OCI-LY1 (cell line): ENCODE measurements at regions not wholly inside any gene's neighbourhood (a gene's known extent, or its start where the extent isn't known, plus 50 kb on each side); places are given as distances from the start of the nearest gene placed in this dataset.

Source experiments
- H2AFZ ChIP-seq: fragments of 200-600 bp; sonication (generic), shearing (Covaris generic); 2 replicates; pipeline ENCODE4 v1.6.0; 2014; ENCODE audit warnings: antibody characterized with exemption, mild to moderate bottlenecking, low read length
- H3F3A ChIP-seq: fragments of 200-600 bp; sonication (generic), shearing (Covaris generic); 2 replicates; pipeline ENCODE4 v1.6.0; 2014; ENCODE audit warnings: mild to moderate bottlenecking, antibody characterized with exemption, low read length, moderate library complexity; ENCODE audit not compliant: insufficient read depth
- H3K27ac ChIP-seq: fragments of 200-600 bp; sonication (generic); 2 replicates; pipeline ENCODE4 v1.5.1; 2014; ENCODE audit warnings: low read length, mixed run types, mild to moderate bottlenecking, low read depth; ENCODE audit not compliant: poor library complexity, severe bottlenecking
- H3K27me3 ChIP-seq: fragments of 200-600 bp; sonication (generic); 2 replicates; pipeline ENCODE4 v1.6.0; 2014; ENCODE audit warnings: antibody characterized with exemption, mild to moderate bottlenecking, low read length, moderate library complexity; ENCODE audit not compliant: insufficient read depth
- H3K36me3 ChIP-seq: fragments of 200-600 bp; sonication (generic); 2 replicates; pipeline ENCODE4 v1.6.1; 2014; ENCODE audit warnings: mild to moderate bottlenecking, antibody characterized with exemption, low read length, moderate library complexity, mixed read lengths; ENCODE audit not compliant: insufficient read depth
- H3K4me1 ChIP-seq: fragments of 200-600 bp; sonication (generic); 2 replicates; pipeline ENCODE4 v1.5.1; 2014; ENCODE audit warnings: mild to moderate bottlenecking, low read length, moderate library complexity; ENCODE audit not compliant: insufficient read depth, severe bottlenecking
- H3K4me2 ChIP-seq: fragments of 200-600 bp; sonication (generic), shearing (Covaris generic); 2 replicates; pipeline ENCODE4 v1.6.1; 2014; ENCODE audit warnings: low read length
- H3K4me3 ChIP-seq: fragments of 200-600 bp; sonication (generic); 2 replicates; pipeline ENCODE4 v1.5.1; 2014; ENCODE audit warnings: low read length, low read depth, mild to moderate bottlenecking, mixed read lengths; ENCODE audit not compliant: poor library complexity, severe bottlenecking
- H3K79me2 ChIP-seq: fragments of 200-600 bp; shearing (Covaris generic); 2 replicates; pipeline ENCODE4 v1.6.1; 2016; ENCODE audit warnings: mixed run types, low read length, mixed read lengths; ENCODE audit not compliant: insufficient read depth
- H3K9ac ChIP-seq: fragments of 200-600 bp; sonication (generic), shearing (Covaris generic); 2 replicates; pipeline ENCODE4 v1.6.1; 2014; ENCODE audit warnings: mild to moderate bottlenecking, low read length, mixed read lengths
- H3K9me2 ChIP-seq: fragments of 200-600 bp; sonication (generic), shearing (Covaris generic); 2 replicates; pipeline ENCODE4 v1.6.1; 2014; ENCODE audit warnings: low read depth, mild to moderate bottlenecking, low read length, mixed read lengths
- H3K9me3 ChIP-seq: fragments of 200-600 bp; shearing (Covaris generic); 2 replicates; pipeline ENCODE4 v1.6.1; 2014; ENCODE audit warnings: low read length, mixed read lengths
- H4K20me1 ChIP-seq: fragments of 200-600 bp; sonication (generic), shearing (Covaris generic); 2 replicates; pipeline ENCODE4 v1.6.0; 2016; ENCODE audit warnings: mild to moderate bottlenecking, low read length; ENCODE audit not compliant: insufficient read depth
- CTCF ChIP-seq: fragments of 200-600 bp; sonication (generic), shearing (Covaris generic); IDR thresholded peaks from 2 replicates; pipeline ENCODE4 v1.5.1; 2017; ENCODE audit warnings: mild to moderate bottlenecking, antibody characterized with exemption, low read length, moderate library complexity, mixed read lengths
- EZH2 ChIP-seq: fragments of 200-600 bp; sonication (generic), shearing (Covaris generic); IDR thresholded peaks from 2 replicates; pipeline ENCODE4 v1.8.0; 2017; ENCODE audit warnings: borderline replicate concordance, mixed run types, mild to moderate bottlenecking, antibody characterized with exemption, low read length, moderate library complexity, mixed read lengths

DNA sequence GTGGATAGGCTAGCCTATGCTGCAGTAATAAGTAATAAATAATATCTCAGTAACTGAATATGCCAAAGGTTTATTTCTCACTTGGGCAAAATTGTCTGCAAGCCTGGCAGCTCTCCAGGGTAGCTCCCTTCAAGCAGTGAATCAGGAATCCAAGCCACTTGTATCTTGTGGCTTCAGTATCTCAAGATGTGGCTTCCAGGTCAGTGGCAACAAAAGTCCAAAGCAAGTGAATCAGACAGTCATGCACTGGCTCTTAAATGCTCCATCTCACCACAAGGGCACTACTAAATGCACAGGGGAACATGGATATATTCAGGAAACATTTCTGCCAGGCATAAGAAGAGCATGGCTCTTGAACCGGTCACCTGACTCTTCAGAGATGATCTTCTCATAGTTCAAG is 126.3 kb downstream of the KCTD12 start:
- no peak overlapping the region for H3K4me2 ChIP-seq
- H3K4me1 ChIP-seq: no peaks in the 10 kb centered on the region
- TF ChIP-seq CTCF: no peak
- no peaks in the 10 kb centered on the region for H3F3A ChIP-seq
- H2AFZ ChIP-seq: no peak overlapping the region
- no peaks in the 10 kb centered on the region for H3K36me3 ChIP-seq
- no peaks in the 10 kb centered on the region for H4K20me1 ChIP-seq
- H3K27me3 ChIP-seq: no peaks in the 10 kb centered on the region
- H3K79me2 ChIP-seq: no peaks in the 10 kb centered on the region
- no peaks in the 10 kb centered on the region for H3K9me2 ChIP-seq
- no peak overlapping the region for H3K9ac ChIP-seq
- no peaks in the 10 kb centered on the region for H3K9me3 ChIP-seq
- H3K4me3 ChIP-seq: no peak overlapping the region
- H3K27ac ChIP-seq: no peak overlapping the region

- Histone ChIP-seq H3K4me2 (no peak overlapping the region), H3K9ac (no peak overlapping the region), H2AFZ (no peak overlapping the region), H3K4me3 (no peak overlapping the region), H3F3A (no peaks in the 10 kb centered on the region), H3K27me3 (no peaks in the 10 kb centered on the region), H3K4me1 (no peaks in the 10 kb centered on the region), H4K20me1 (no peaks in the 10 kb centered on the region), H3K9me2 (no peaks in the 10 kb centered on the region), H3K9me3 (no peaks in the 10 kb centered on the region), H3K27ac (no peak overlapping the region), H3K36me3 (no peaks in the 10 kb centered on the region), H3K79me2 (no peaks in the 10 kb centered on the region)
- TF ChIP-seq CTCF (no peak), EZH2 (no peak)
Observed at GRCh38 chr13:76758738-76759137, 127.5 kb downstream of the KCTD12 start.

DNA sequence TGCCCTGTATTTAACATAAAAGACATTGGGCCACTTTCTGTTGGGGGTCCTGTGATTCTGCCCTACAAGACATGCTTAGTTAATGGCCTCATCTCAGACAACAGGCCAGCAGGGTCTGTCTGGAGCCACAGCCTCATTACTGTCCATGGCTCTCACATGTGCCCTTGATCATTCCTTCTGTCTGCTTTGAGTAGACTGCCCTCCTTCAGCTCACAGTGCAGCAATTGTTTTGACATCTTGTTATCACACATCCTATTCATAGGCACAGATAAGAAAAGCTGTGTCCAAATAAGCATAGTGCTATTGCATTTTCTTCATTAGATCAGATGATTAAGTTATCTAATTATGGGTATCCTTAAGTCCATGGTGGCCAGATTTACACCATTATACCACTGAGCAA is 127.9 kb downstream of the KCTD12 start:
- no peaks in the 10 kb centered on the region for H3K9me3 ChIP-seq
- no peaks in the 10 kb centered on the region for H3K9me2 ChIP-seq
- H4K20me1 ChIP-seq: no peaks in the 10 kb centered on the region
- no peaks in the 10 kb centered on the region for H3K27me3 ChIP-seq
- H3K9ac ChIP-seq: no peak overlapping the region
- no peaks in the 10 kb centered on the region for H3K4me1 ChIP-seq
- no peaks in the 10 kb centered on the region for H3K36me3 ChIP-seq
- H2AFZ ChIP-seq: no peak overlapping the region
- no peaks in the 10 kb centered on the region for H3F3A ChIP-seq
- no peak overlapping the region for H3K4me2 ChIP-seq
- H3K27ac ChIP-seq: no peak overlapping the region
- TF ChIP-seq EZH2 (no peak), CTCF (no peak)
- H3K4me3 ChIP-seq: no peak overlapping the region
- no peaks in the 10 kb centered on the region for H3K79me2 ChIP-seq
